IMR-90 (cell line): ENCODE measurements at regions not wholly inside any gene's neighbourhood (a gene's known extent, or its start where the extent isn't known, plus 50 kb on each side); places are given as distances from the start of the nearest gene placed in this dataset.

Experiments used
- ATAC-seq: fragments of 200-7000 bp; cut with Tn5 transposase; 2 replicates; pipeline ENCODE4 v1.9.1; 2020; ENCODE audit warnings: low read depth, mild to moderate bottlenecking, moderate library complexity
- BruUV-seq: library from RNA; stranded (reverse); fragments of 400-500 nt; replicated peaks from 2 replicates; lab custom pipeline; 2021; lab: Mats Ljungman, UMichigan
- CTCF ChIA-PET: fragments of 300-600 bp; formaldehyde crosslinking; extraction: SDS; loops from one replicate; lab custom pipeline; 2021; ENCODE audit warnings: antibody characterized with exemption; lab: Yijun Ruan, JAX
- POLR2A ChIA-PET: fragments of 300-600 bp; sonication (Branson Sonifier 250); formaldehyde crosslinking; loops from one replicate; lab custom pipeline; 2022; ENCODE audit warnings: antibody characterized with exemption; ENCODE audit not compliant: unreplicated experiment; lab: Charles Lee
- DNase-seq: peaks from one replicate; pipeline ENCODE4 v3.0.0; 2013
- H2AFZ ChIP-seq: replicated peaks from 2 replicates; pipeline ENCODE3; 2013; ENCODE audit warnings: low read length, mild to moderate bottlenecking; ENCODE audit not compliant: poor library complexity
- H2AK5ac ChIP-seq: 2 replicates; pipeline ENCODE4 v1.6.1; 2013; ENCODE audit warnings: low read depth, low read length, inconsistent platforms
- H2AK9ac ChIP-seq: replicated peaks from 2 replicates; pipeline ENCODE3; 2013; ENCODE audit warnings: mild to moderate bottlenecking, low read depth, low read length, moderate library complexity; ENCODE audit not compliant: poor library complexity
- H2BK120ac ChIP-seq: 2 replicates; pipeline ENCODE4 v1.6.1; 2013; ENCODE audit warnings: low read depth, low read length, inconsistent platforms
- H2BK15ac ChIP-seq: 3 replicates; pipeline ENCODE4 v1.6.1; 2013; ENCODE audit warnings: low read depth, low read length, inconsistent platforms
- H2BK20ac ChIP-seq: 2 replicates; pipeline ENCODE4 v1.6.1; 2013; ENCODE audit warnings: low read depth, mild to moderate bottlenecking, inconsistent platforms, low read length, moderate library complexity
- H2BK5ac ChIP-seq: 2 replicates; pipeline ENCODE4 v1.6.1; 2013; ENCODE audit warnings: mild to moderate bottlenecking, low read depth, low read length, inconsistent platforms; ENCODE audit not compliant: poor library complexity, severe bottlenecking
- H3K14ac ChIP-seq: replicated peaks from 2 replicates; pipeline ENCODE4 v1.6.1; 2013; ENCODE audit warnings: low read depth, low read length, inconsistent platforms
- H3K18ac ChIP-seq: 2 replicates; pipeline ENCODE4 v1.6.1; 2013; ENCODE audit warnings: low read depth, low read length, control low read depth
- H3K23ac ChIP-seq: 2 replicates; pipeline ENCODE4 v1.6.1; 2013; ENCODE audit warnings: low read depth, low read length, inconsistent platforms
- H3K27ac ChIP-seq: 2 replicates; pipeline ENCODE4 v1.5.1; 2013; ENCODE audit warnings: mild to moderate bottlenecking, control low read depth, low read length; ENCODE audit not compliant: insufficient read depth
- H3K27me3 ChIP-seq: 2 replicates; pipeline ENCODE4 v1.6.1; 2013; ENCODE audit warnings: low read length; ENCODE audit not compliant: control insufficient read depth, insufficient read depth
- H3K36me3 ChIP-seq: 2 replicates; pipeline ENCODE4 v1.6.1; 2013; ENCODE audit warnings: low read length, mixed read lengths; ENCODE audit not compliant: control insufficient read depth, insufficient read depth
- H3K4ac ChIP-seq: 2 replicates; pipeline ENCODE4 v1.6.1; 2013; ENCODE audit warnings: low read depth, low read length, inconsistent platforms
- H3K4me1 ChIP-seq: 2 replicates; pipeline ENCODE4 v1.6.1; 2013; ENCODE audit warnings: low read length, mixed read lengths; ENCODE audit not compliant: control insufficient read depth, insufficient read depth
- H3K4me2 ChIP-seq: 2 replicates; pipeline ENCODE4 v1.6.1; 2013; ENCODE audit warnings: low read depth, mild to moderate bottlenecking, control low read depth, low read length, moderate library complexity
- H3K4me3 ChIP-seq: 2 replicates; pipeline ENCODE4 v1.5.1; 2013; ENCODE audit warnings: low read depth, mild to moderate bottlenecking, control low read depth, low read length, moderate library complexity; ENCODE audit not compliant: insufficient read depth
- H3K56ac ChIP-seq: 2 replicates; pipeline ENCODE4 v1.6.1; 2013; ENCODE audit warnings: low read length, inconsistent platforms; ENCODE audit not compliant: insufficient read depth; ENCODE audit errors: extremely low read depth
- H3K79me1 ChIP-seq, 2 experiments: 2 replicates each; pipeline ENCODE4 v1.6.1; 2013; ENCODE audit warnings: low read length in 2 of 2, inconsistent platforms in 1 of 2, low read depth in 1 of 2
- H3K9ac ChIP-seq: 2 replicates; pipeline ENCODE4 v1.6.1; 2013; ENCODE audit warnings: low read depth, low read length, control low read depth
- H3K9me1 ChIP-seq: 2 replicates; pipeline ENCODE4 v1.6.1; 2013; ENCODE audit warnings: low read length, inconsistent platforms; ENCODE audit not compliant: insufficient read depth
- H3K9me3 ChIP-seq: 2 replicates; pipeline ENCODE4 v1.6.1; 2013; ENCODE audit warnings: low read length; ENCODE audit not compliant: control insufficient read depth, insufficient read depth
- H4K20me1 ChIP-seq: 2 replicates; pipeline ENCODE4 v1.6.1; 2013; ENCODE audit warnings: low read length, inconsistent platforms; ENCODE audit not compliant: insufficient read depth
- H4K5ac ChIP-seq: 2 replicates; pipeline ENCODE4 v1.6.1; 2013; ENCODE audit warnings: mild to moderate bottlenecking, low read depth, low read length, control low read depth
- H4K8ac ChIP-seq, 2 experiments: 2 replicates each; pipeline ENCODE4 v1.6.1; 2013; ENCODE audit warnings: low read depth in 2 of 2, low read length in 2 of 2, control low read depth in 1 of 2, inconsistent platforms in 1 of 2
- H4K91ac ChIP-seq: 2 replicates; pipeline ENCODE4 v1.6.1; 2013; ENCODE audit warnings: low read depth, low read length, inconsistent platforms; ENCODE audit not compliant: insufficient read depth
- BHLHE40 ChIP-seq: fragments of 150-350 bp; IDR thresholded peaks from 2 replicates; pipeline ENCODE4 v1.6.1; 2016; ENCODE audit warnings: mild to moderate bottlenecking, low read depth, low read length
- CEBPB ChIP-seq: IDR thresholded peaks from 2 replicates; pipeline ENCODE4 v1.6.1; 2012; ENCODE audit warnings: low read depth, low read length, improper control_type of control experiment
- CHD1 ChIP-seq: IDR thresholded peaks from 2 replicates; pipeline ENCODE4 v1.6.1; 2012; ENCODE audit warnings: low read depth, low read length, improper control_type of control experiment
- ELK1 ChIP-seq: fragments of 150-350 bp; IDR thresholded peaks from 2 replicates; pipeline ENCODE4 v1.6.1; 2016; ENCODE audit warnings: low read depth, mild to moderate bottlenecking, low read length, moderate library complexity, borderline replicate concordance
- FOS ChIP-seq: fragments of 150-350 bp; IDR thresholded peaks from 2 replicates; pipeline ENCODE4 v1.6.1; 2016; ENCODE audit warnings: low read depth, low read length
- MAFK ChIP-seq: IDR thresholded peaks from 2 replicates; pipeline ENCODE4 v1.6.1; 2012; ENCODE audit warnings: low read depth, low read length, improper control_type of control experiment
- MAZ ChIP-seq: IDR thresholded peaks from 2 replicates; pipeline ENCODE4 v1.6.1; 2012; ENCODE audit warnings: low read depth, mild to moderate bottlenecking, low read length, improper control_type of control experiment, moderate library complexity, borderline replicate concordance
- MXI1 ChIP-seq: IDR thresholded peaks from 2 replicates; pipeline ENCODE4 v1.6.1; 2012; ENCODE audit warnings: low read depth, mild to moderate bottlenecking, low read length, moderate library complexity, borderline replicate concordance
- NFE2L2 ChIP-seq: fragments of 150-350 bp; IDR thresholded peaks from 2 replicates; pipeline ENCODE4 v1.6.1; 2016; ENCODE audit warnings: low read depth, mild to moderate bottlenecking, low read length
- POLR2A ChIP-seq: IDR thresholded peaks from 2 replicates; pipeline ENCODE4 v1.6.1; 2012; ENCODE audit warnings: mild to moderate bottlenecking, low read depth, low read length
- RAD21 ChIP-seq: IDR thresholded peaks from 2 replicates; pipeline ENCODE4 v1.6.1; 2012; ENCODE audit warnings: low read length, improper control_type of control experiment
- RCOR1 ChIP-seq: IDR thresholded peaks from 2 replicates; pipeline ENCODE4 v1.6.1; 2012; ENCODE audit warnings: mild to moderate bottlenecking, low read length, improper control_type of control experiment; ENCODE audit not compliant: insufficient replicate concordance
- RFX5 ChIP-seq: IDR thresholded peaks from 2 replicates; pipeline ENCODE4 v1.8.0; 2012; ENCODE audit warnings: low read depth, mild to moderate bottlenecking, low read length, moderate library complexity
- SMC3 ChIP-seq: fragments of 150-350 bp; IDR thresholded peaks from 2 replicates; pipeline ENCODE4 v1.6.1; 2016; ENCODE audit warnings: low read depth, mild to moderate bottlenecking, antibody characterized with exemption, low read length, moderate library complexity
- USF2 ChIP-seq: fragments of 150-350 bp; IDR thresholded peaks from 2 replicates; pipeline ENCODE4 v1.6.1; 2017; ENCODE audit warnings: mild to moderate bottlenecking, antibody characterized with exemption, low read length, low read depth
- WGBS, 2 experiments: methylation state at CpG; one replicate each; pipeline versions ENCODE4 v1.1.5 to v1.1.7; 2013; ENCODE audit warnings: missing lambda C conversion rate in 2 of 2; ENCODE audit not compliant: insufficient read length in 1 of 2; ENCODE audit errors: extremely low coverage in 2 of 2; 5-methylcytosine and 5-hydroxymethylcytosine counted together
- dilution Hi-C: fragments of 300-500 bp; cut with HindIII; formaldehyde crosslinking; loops from one replicate; pipeline ENCODE4 v1.14.3; 2018; ENCODE audit warnings: low sequenced_read_pairs; ENCODE audit not compliant: unreplicated experiment
- in situ Hi-C: fragments of 300-500 bp; cut with MboI; formaldehyde crosslinking; loops from 3 replicates; pipeline ENCODE4 v1.14.3; 2019; ENCODE audit warnings: low sequenced_read_pairs, inconsistent platforms, mixed read lengths
- intact Hi-C: fragments of 100-400 bp; cut with micrococcal nuclease; formaldehyde crosslinking; loops from 2 replicates; pipeline ENCODE4 v1.10.0; 2022
- TF ChIP-seq, protein P1 (sequence below): conservative IDR thresholded peaks from 2 replicates; pipeline ENCODE4 v1.5.1; 2012; ENCODE audit warnings: mild to moderate bottlenecking, low read depth, low read length, improper control_type of control experiment

DNA sequence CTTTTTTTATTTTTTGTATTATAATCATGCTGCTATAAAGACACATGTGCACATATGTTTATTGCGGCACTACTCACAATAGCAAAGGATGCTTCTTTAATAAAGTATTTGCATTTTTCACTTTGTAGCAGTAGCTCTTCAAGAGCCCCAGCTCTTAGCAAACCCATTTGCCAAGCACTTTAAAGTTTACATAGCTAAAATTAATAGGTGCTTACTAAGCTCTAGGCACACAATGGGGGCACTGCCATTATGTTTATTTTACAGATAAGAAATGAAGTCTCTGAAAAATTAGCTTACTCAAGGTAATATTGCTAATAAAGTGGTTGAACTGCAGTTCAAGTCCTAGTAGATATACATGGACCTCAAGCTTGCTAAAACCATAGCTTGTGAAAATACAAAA is 230.3 kb upstream of the ARHGAP24 start:
- Histone ChIP-seq H3K9ac (no peak overlapping the region), H4K91ac (no peak overlapping the region), H2BK15ac (no peak overlapping the region), H3K27me3 (no peaks in the 10 kb centered on the region), H2BK5ac (no peak overlapping the region), H2AFZ (no peak overlapping the region), H3K9me1 (no peaks in the 10 kb centered on the region), H2BK120ac (no peak overlapping the region), H3K23ac (no peak overlapping the region), H3K56ac (no peak overlapping the region), H4K20me1 (no peaks in the 10 kb centered on the region), H3K79me1 (no peaks in the 10 kb centered on the region), H3K4me3 (no peak overlapping the region), H2AK5ac (no peak overlapping the region), H3K36me3 (no peaks in the 10 kb centered on the region), H3K18ac (no peak overlapping the region), H3K14ac (no peak overlapping the region), H3K9me3 (no peaks in the 10 kb centered on the region), H4K8ac (no peak overlapping the region), H3K4me2 (no peak overlapping the region), H4K5ac (no peak overlapping the region), H3K27ac (no peak overlapping the region), H3K4ac (no peak overlapping the region), H2BK20ac (no peak overlapping the region), H2AK9ac (no peak overlapping the region), H3K4me1 (no peaks in the 10 kb centered on the region)
- intact Hi-C loops: no loop called here
- POLR2A ChIA-PET: no interaction called here
- ATAC-seq: no peak
- in situ Hi-C loops: no loop called here
- dilution Hi-C loops: no loop called here
- CTCF ChIA-PET: interaction anchor here (0.7 kb wide), 1 partner anchor 269 kb away, joined by 3 read pairs; no protein-coding TSS in a partner anchor
- BruUV-seq: no TSS peak
- no CpG with 5 or more reads among the region's 1 CpG for WGBS, 2 experiments
- no peak for DNase-seq
- TF ChIP-seq USF2 (no peak), CEBPB (no peak), BHLHE40 (no peak), RAD21 (no peak), RCOR1 (no peak), MAZ (no peak), FOS (no peak), NFE2L2 (no peak), MXI1 (no peak), ELK1 (no peak), POLR2A (no peak), CHD1 (no peak), SMC3 (no peak), MAFK (no peak), RFX5 (no peak)
- TF ChIP-seq, protein P1, sequence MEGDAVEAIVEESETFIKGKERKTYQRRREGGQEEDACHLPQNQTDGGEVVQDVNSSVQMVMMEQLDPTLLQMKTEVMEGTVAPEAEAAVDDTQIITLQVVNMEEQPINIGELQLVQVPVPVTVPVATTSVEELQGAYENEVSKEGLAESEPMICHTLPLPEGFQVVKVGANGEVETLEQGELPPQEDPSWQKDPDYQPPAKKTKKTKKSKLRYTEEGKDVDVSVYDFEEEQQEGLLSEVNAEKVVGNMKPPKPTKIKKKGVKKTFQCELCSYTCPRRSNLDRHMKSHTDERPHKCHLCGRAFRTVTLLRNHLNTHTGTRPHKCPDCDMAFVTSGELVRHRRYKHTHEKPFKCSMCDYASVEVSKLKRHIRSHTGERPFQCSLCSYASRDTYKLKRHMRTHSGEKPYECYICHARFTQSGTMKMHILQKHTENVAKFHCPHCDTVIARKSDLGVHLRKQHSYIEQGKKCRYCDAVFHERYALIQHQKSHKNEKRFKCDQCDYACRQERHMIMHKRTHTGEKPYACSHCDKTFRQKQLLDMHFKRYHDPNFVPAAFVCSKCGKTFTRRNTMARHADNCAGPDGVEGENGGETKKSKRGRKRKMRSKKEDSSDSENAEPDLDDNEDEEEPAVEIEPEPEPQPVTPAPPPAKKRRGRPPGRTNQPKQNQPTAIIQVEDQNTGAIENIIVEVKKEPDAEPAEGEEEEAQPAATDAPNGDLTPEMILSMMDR: no peak
